Neural cell (in vitro differentiated cells): ENCODE measurements at regions not wholly inside any gene's neighbourhood (a gene's known extent, or its start where the extent isn't known, plus 50 kb on each side); places are given as distances from the start of the nearest gene placed in this dataset.

ENCODE experiments used
- EP300 ChIP-seq: fragments of 450-650 bp; conservative IDR thresholded peaks from 2 replicates; pipeline ENCODE4 v1.6.1; 2014; ENCODE audit warnings: antibody characterized with exemption, mild to moderate bottlenecking, moderate library complexity; ENCODE audit not compliant: poor library complexity, severe bottlenecking
- EZH2 ChIP-seq: fragments of 200-600, 300-800 bp; shearing (Covaris generic), sonication (generic); IDR thresholded peaks from 2 replicates; pipeline ENCODE4 v1.6.1; 2014; ENCODE audit warnings: antibody characterized with exemption, low read length, borderline replicate concordance, mild to moderate bottlenecking; ENCODE audit not compliant: insufficient read depth, poor library complexity, severe bottlenecking
- MXI1 ChIP-seq: fragments of 450-650 bp; conservative IDR thresholded peaks from 2 replicates; pipeline ENCODE4 v1.6.1; 2014; ENCODE audit warnings: antibody characterized with exemption, mild to moderate bottlenecking; ENCODE audit not compliant: poor library complexity, severe bottlenecking
- POLR2AphosphoS5 ChIP-seq: IDR thresholded peaks from 2 replicates; pipeline ENCODE4 v1.6.1; 2012
- RAD21 ChIP-seq: fragments of 450-650 bp; conservative IDR thresholded peaks from 2 replicates; pipeline ENCODE4 v1.6.1; 2014; ENCODE audit warnings: antibody characterized with exemption, mild to moderate bottlenecking, moderate library complexity
- SMC3 ChIP-seq: fragments of 450-650 bp; conservative IDR thresholded peaks from 2 replicates; pipeline ENCODE4 v1.6.1; 2014; ENCODE audit warnings: antibody characterized with exemption, mild to moderate bottlenecking, moderate library complexity; ENCODE audit not compliant: poor library complexity
- TAF1 ChIP-seq: IDR thresholded peaks from 2 replicates; pipeline ENCODE4 v1.6.1; 2012; ENCODE audit warnings: low read depth
- TF ChIP-seq, protein P1 (sequence below): fragments of 450-650 bp; IDR thresholded peaks from 2 replicates; pipeline ENCODE4 v1.5.1; 2014; ENCODE audit warnings: antibody characterized with exemption, mild to moderate bottlenecking, moderate library complexity; ENCODE audit not compliant: poor library complexity, severe bottlenecking
- TF ChIP-seq, protein P2 (sequence below): IDR thresholded peaks from 2 replicates; pipeline ENCODE4 v1.6.1; 2012; ENCODE audit warnings: borderline replicate concordance

DNA sequence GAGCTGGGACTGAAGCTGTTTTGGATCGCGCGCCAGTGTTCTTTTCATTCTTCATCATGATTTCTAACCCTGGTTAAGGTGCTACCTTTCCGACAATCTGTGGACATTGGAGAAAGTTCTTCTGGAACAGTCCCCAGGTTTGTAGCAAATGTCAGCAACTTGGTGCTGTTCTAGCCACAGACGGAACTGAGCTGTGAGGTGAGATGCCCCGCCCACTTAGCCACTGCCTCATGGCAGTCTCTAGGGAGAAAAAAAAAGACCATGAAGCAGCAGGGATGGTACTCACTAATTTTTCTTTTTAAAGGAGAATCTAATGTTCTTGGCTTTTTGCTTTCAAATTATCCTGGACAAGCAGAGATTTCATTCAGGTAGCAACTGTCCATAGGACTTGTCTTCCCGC, 72.1 kb upstream of the STK32A start:
- no peak for TF ChIP-seq RAD21
- no peak for TF ChIP-seq POLR2AphosphoS5
- TF ChIP-seq, protein P1, sequence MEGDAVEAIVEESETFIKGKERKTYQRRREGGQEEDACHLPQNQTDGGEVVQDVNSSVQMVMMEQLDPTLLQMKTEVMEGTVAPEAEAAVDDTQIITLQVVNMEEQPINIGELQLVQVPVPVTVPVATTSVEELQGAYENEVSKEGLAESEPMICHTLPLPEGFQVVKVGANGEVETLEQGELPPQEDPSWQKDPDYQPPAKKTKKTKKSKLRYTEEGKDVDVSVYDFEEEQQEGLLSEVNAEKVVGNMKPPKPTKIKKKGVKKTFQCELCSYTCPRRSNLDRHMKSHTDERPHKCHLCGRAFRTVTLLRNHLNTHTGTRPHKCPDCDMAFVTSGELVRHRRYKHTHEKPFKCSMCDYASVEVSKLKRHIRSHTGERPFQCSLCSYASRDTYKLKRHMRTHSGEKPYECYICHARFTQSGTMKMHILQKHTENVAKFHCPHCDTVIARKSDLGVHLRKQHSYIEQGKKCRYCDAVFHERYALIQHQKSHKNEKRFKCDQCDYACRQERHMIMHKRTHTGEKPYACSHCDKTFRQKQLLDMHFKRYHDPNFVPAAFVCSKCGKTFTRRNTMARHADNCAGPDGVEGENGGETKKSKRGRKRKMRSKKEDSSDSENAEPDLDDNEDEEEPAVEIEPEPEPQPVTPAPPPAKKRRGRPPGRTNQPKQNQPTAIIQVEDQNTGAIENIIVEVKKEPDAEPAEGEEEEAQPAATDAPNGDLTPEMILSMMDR, result no peak
- no peak for TF ChIP-seq EZH2
- TF ChIP-seq SMC3, result no peak
- TF ChIP-seq, protein P2, sequence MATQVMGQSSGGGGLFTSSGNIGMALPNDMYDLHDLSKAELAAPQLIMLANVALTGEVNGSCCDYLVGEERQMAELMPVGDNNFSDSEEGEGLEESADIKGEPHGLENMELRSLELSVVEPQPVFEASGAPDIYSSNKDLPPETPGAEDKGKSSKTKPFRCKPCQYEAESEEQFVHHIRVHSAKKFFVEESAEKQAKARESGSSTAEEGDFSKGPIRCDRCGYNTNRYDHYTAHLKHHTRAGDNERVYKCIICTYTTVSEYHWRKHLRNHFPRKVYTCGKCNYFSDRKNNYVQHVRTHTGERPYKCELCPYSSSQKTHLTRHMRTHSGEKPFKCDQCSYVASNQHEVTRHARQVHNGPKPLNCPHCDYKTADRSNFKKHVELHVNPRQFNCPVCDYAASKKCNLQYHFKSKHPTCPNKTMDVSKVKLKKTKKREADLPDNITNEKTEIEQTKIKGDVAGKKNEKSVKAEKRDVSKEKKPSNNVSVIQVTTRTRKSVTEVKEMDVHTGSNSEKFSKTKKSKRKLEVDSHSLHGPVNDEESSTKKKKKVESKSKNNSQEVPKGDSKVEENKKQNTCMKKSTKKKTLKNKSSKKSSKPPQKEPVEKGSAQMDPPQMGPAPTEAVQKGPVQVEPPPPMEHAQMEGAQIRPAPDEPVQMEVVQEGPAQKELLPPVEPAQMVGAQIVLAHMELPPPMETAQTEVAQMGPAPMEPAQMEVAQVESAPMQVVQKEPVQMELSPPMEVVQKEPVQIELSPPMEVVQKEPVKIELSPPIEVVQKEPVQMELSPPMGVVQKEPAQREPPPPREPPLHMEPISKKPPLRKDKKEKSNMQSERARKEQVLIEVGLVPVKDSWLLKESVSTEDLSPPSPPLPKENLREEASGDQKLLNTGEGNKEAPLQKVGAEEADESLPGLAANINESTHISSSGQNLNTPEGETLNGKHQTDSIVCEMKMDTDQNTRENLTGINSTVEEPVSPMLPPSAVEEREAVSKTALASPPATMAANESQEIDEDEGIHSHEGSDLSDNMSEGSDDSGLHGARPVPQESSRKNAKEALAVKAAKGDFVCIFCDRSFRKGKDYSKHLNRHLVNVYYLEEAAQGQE, result no peak
- TF ChIP-seq MXI1, result no peak
- TF ChIP-seq EP300, result no peak
- no peak for TF ChIP-seq TAF1
